Ovary (tissue), 3 donors: ENCODE measurements at regions not wholly inside any gene's neighbourhood (a gene's known extent, or its start where the extent isn't known, plus 50 kb on each side); places are given as distances from the start of the nearest gene placed in this dataset.

Experiments
- CTCF ChIP-seq, 3 donors: fragments of 450-650 bp in 2 of 3; fragments of 200-600 bp in 1 of 3; IDR thresholded peaks; one replicate each; pipeline versions ENCODE4 v1.5.1 to v1.8.0; 2016 to 2022; ENCODE audit warnings: antibody characterized with exemption in 3 of 3, mild to moderate bottlenecking in 1 of 3
- EP300 ChIP-seq: sonication (generic); formaldehyde crosslinking; IDR thresholded peaks from one replicate; pipeline ENCODE4 v1.6.1; 2017; ENCODE audit warnings: antibody characterized with exemption
- POLR2A ChIP-seq: fragments of 450-650 bp; IDR thresholded peaks from one replicate; pipeline ENCODE4 v1.6.1; 2017; ENCODE audit warnings: antibody characterized with exemption, mild to moderate bottlenecking, moderate library complexity
- donor health status: DM: no; HTN: no; CAD: no.

GRCh38 chr2:66127061-66127460 lies 307.9 kb upstream of the MEIS1 start:
- TF ChIP-seq CTCF (IDR thresholded peaks at IDR 0.05) (no peak), POLR2A (no peak), EP300 (no peak)
